ENCODE measurements at regions not wholly inside any gene's neighbourhood (a gene's known extent, or its start where the extent isn't known, plus 50 kb on each side); places are given as distances from the start of the nearest gene placed in this dataset.
"Not testable (repeated sequence)": the region's sequence is repeated elsewhere in the genome, so short reads cannot be mapped to it uniquely, and the experiment has no call there.

DNA sequence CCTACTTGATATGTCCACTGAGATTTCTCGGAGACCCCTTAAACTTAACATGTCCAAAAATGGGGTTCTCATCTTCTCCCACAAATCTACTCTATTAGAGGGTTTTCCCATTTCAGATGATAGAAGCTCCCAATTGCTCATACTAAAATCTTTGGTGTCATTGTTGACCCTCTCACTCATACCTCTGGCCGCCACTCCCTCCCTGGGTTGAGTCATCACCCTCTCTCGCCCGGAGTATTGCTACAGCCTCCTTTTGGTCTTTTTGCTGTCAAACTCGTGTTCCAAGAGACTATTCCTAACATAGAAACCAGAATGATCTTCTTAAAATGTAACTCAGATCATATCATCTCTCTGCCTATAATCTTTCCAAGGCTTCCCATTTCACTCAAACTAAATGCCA, 91.0 kb upstream of the GNAQ start:
- no peak for DNase-seq (ENCODE audit: low read depth, low spot score)

- DNase-seq (ENCODE audit: low read depth, low spot score), result peak; percentile 35
These were observed 89.9 kb upstream of the GNAQ start for GRCh38 chr9:78121488-78121887.

- no peak for DNase-seq (ENCODE audit: low read depth, low spot score)
These were observed 87.3 kb upstream of the GNAQ start for GRCh38 chr9:78118742-78119473.

DNA sequence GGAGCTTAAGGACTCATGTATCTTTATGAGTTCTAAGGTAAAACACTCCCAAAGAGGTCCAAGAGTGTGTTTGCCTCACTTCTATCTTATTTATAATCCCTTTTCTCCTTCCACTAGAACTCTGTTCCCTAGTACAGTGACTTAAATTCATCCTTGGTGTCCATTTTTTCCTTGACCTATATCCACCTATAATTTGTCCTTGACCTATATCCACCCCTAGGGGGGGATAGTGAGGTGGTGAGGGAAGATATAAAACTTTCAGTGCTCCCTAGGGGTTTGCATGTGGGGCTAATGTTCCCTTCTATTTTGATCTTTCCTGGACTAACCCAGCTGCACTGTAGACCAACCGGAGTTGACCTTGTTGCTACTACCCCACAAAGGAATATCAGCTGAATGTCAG, 83.5 kb upstream of the GNAQ start:
- no peak for DNase-seq (ENCODE audit: low read depth, low spot score)

GRCh38 chr9:78114581-78114980, 83.0 kb upstream of the GNAQ start:
- no peak for DNase-seq (ENCODE audit: low read depth, low spot score)

- no peak for DNase-seq (ENCODE audit: low read depth, low spot score)
These were observed 80.8 kb upstream of the GNAQ start for GRCh38 chr9:78112406-78112805.

- DNase-seq (ENCODE audit: low read depth, low spot score), result no peak
These were observed 80.4 kb upstream of the GNAQ start for GRCh38 chr9:78112004-78112403.

DNA sequence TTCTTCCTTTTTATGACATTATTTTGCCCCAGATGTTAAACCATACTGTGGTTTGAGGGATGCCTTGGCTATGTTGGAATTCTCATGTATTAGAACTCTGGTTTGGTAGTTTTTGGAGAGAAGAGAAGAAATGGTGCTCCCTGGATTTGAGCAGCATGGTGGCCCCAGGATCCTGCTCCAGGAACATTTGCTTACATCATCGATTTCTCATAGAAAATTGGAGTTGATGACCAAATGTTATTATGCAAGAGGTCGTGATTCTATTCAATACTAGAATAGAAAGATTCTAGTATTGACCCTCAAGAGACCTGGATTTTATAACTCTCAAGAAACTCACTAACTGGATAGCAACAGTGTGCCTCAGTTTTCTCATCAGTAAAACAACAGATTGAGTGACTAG, 77.5 kb upstream of the GNAQ start:
- no peak for DNase-seq (ENCODE audit: low read depth, low spot score)

DNA sequence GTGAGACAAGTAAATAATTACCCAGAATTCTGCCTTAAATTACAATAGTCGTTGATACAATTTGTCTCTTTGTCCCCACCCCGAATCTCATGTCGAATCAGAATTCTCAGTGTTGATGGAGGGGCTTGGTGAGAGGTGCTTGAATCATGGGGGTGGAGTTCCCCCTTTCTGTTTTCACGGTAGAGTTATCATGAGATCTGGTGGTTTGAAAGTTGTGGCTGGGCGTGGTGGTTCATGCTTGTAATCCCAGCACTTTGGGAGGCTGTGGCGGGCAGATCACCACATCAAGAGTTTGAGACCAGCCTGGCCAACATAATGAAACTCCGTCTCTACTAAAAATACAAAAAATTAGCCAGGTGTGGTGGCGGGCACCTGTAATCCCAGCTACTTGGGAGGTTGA, 75.0 kb upstream of the GNAQ start:
- not testable (repeated sequence) for DNase-seq (ENCODE audit: low read depth, low spot score)

DNA sequence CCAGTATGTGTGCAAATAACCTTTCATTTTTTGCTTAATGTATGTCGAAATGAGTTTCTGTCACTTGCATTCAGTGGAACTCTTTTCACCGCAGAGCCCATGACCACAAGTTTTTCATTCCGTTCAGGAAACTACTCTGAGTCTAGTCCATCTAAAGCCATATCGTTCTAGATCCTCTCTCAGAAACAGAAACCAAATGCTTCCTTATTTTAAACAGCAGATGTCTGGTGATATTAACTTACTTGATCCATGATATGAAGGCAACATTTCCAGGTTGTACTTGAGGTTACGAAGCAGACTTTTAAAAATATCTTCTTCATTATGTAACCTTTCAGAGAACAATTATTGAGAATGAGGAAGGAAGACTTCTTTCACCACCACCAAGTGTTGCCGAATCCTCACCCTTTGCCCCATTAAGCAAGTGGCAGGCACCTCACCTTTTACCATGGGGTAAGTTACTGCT, 72.4 kb upstream of the GNAQ start:
- no peak for DNase-seq (ENCODE audit: low read depth, low spot score)

DNA sequence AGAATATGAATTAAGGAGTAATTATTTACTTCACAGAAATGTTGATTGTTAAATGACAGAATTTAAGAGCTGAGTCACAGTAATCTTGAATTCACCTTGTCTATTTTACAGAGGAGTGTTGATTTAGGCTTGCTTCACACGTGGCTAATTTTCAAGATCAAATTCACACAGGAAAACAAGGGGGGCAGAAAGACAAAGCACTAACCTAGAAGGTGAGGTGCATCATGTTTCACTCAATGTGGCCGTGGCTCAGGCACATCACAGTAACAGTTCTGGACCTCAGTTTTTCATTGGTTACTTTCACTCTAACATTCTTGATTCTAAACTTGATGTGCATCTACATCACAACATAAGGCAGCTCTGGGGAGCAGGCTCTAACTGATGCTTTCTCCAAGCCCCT, 69.6 kb upstream of the GNAQ start:
- no peak for DNase-seq (ENCODE audit: low read depth, low spot score)

DNA sequence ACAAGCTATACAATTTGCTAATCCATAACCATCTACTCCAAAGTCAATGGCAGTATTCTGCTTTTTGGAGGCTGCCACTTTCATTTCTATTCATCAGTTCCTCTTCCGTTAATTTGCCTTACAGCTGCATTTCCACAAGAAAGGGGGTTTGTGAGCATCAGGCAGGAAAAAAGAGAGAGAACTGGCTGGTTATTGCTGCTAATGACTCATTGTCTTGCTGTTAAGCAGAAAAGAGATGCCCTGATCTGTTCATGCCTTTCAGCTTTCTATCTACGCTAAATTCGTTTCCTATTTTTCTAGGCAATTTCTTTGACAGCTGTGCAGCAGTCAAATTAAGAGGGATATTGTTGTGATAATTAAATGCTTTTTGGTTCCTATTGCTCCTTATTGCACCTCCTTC, 65.9 kb upstream of the GNAQ start:
- DNase-seq (ENCODE audit: low read depth, low spot score), result no peak

DNA sequence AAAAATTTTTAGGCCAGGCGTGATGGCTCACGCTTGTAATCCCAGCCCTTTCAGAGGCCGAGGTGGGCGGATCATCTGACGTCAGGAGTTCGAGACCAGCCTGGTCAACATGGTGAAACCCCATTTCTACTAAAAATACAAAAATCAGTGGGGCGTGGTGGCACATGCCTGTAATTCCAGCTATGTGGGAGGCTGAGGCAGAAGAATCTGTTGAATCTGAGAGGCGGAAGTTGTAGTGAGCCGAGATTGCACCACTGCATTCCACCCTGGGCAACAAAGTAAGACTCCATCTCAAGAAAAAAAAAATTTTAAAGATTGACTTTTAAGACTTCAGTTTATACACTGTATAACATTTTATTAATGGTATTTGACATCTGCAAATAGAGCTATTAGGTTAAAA, 60.1 kb upstream of the GNAQ start:
- DNase-seq (ENCODE audit: low read depth, low spot score), result no peak

GRCh38 chr9:78089111-78089510, 57.5 kb upstream of the GNAQ start:
- DNase-seq (ENCODE audit: low read depth, low spot score), result no peak

DNA sequence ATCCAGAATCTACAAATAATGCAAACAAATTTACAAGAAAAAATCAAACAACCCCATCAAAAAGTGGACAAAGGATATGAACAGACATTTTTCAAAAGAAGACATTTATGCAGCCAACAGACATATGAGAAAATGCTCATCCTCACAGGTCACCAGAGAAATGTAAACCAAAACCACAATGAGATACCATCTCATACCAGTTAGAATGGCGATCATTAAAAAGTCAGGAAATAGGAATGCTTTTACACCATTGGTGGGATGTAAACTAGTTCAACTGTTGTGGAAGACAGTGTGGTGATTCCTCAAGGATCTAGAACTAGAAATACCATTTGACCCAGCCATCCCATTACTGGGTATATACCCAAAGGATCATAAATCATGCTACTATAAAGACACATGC, 56.6 kb upstream of the GNAQ start:
- not testable (repeated sequence) for DNase-seq (ENCODE audit: low read depth, low spot score)

Data from smooth muscle cell of the brain vasculature (primary cell).